Endodermal cell (in vitro differentiated cells): ENCODE measurements at regions not wholly inside any gene's neighbourhood (a gene's known extent, or its start where the extent isn't known, plus 50 kb on each side); places are given as distances from the start of the nearest gene placed in this dataset.
"Not testable (repeated sequence)": the region's sequence is repeated elsewhere in the genome, so short reads cannot be mapped to it uniquely, and the experiment has no call there.

Experiments
- DNase-seq: peaks from one replicate; pipeline ENCODE4 v3.0.0-alpha.2; 2017
- H3K27ac ChIP-seq: 2 replicates; pipeline ENCODE4 v1.5.1; 2013; ENCODE audit warnings: mild to moderate bottlenecking, low read depth, low read length, moderate library complexity
- H3K27me3 ChIP-seq: 2 replicates; pipeline ENCODE4 v1.6.1; 2013; ENCODE audit warnings: mild to moderate bottlenecking, low read length, moderate library complexity; ENCODE audit not compliant: insufficient read depth, control insufficient read depth, poor library complexity, severe bottlenecking
- H3K36me3 ChIP-seq: 2 replicates; pipeline ENCODE4 v1.7.0; 2013; ENCODE audit warnings: mild to moderate bottlenecking, low read length, moderate library complexity; ENCODE audit not compliant: control insufficient read depth, insufficient read depth
- H3K4me1 ChIP-seq: one replicate; pipeline ENCODE4 v1.7.0; 2013; ENCODE audit warnings: low read length; ENCODE audit not compliant: control insufficient read depth, insufficient read depth
- H3K4me3 ChIP-seq: 2 replicates; pipeline ENCODE4 v1.5.1; 2013; ENCODE audit warnings: mild to moderate bottlenecking, low read length, moderate library complexity
- H3K9ac ChIP-seq: 2 replicates; pipeline ENCODE4 v1.6.1; 2013; ENCODE audit warnings: mild to moderate bottlenecking, low read length, moderate library complexity; ENCODE audit not compliant: poor library complexity, severe bottlenecking; ENCODE audit errors: extremely low read depth
- H3K9me3 ChIP-seq: 2 replicates; pipeline ENCODE4 v1.6.1; 2013; ENCODE audit warnings: mild to moderate bottlenecking, low read length, moderate library complexity; ENCODE audit not compliant: control insufficient read depth
- H3K27ac Mint-ChIP-seq: 2 replicates; pipeline ENCODE4 v1.8.0; 2020; ENCODE audit warnings: mixed read lengths
- H3K27me3 Mint-ChIP-seq: 2 replicates; pipeline ENCODE4 v1.8.0; 2021; ENCODE audit warnings: mild to moderate bottlenecking, mixed read lengths; ENCODE audit not compliant: insufficient read depth
- H3K36me3 Mint-ChIP-seq: 2 replicates; pipeline ENCODE4 v1.8.0; 2020; ENCODE audit warnings: low read depth, mixed read lengths
- H3K4me1 Mint-ChIP-seq: 2 replicates; pipeline ENCODE4 v1.8.0; 2020; ENCODE audit warnings: mixed read lengths
- H3K4me3 Mint-ChIP-seq: 2 replicates; pipeline ENCODE4 v1.8.0; 2020; ENCODE audit warnings: mild to moderate bottlenecking, moderate library complexity, mixed read lengths
- H3K9me3 Mint-ChIP-seq: 2 replicates; pipeline ENCODE4 v1.8.0; 2020; ENCODE audit warnings: mild to moderate bottlenecking, mixed read lengths
- CTCF ChIP-seq: fragments of 200-600 bp; sonication (generic); conservative IDR thresholded peaks from 2 replicates; pipeline ENCODE4 v1.5.0; 2021; ENCODE audit warnings: antibody characterized with exemption, mild to moderate bottlenecking
- WGBS, 2 experiments: methylation state at CpG; one replicate each; pipeline versions ENCODE4 v1.1.5 to v1.1.7; 2013; ENCODE audit warnings: missing lambda C conversion rate in 2 of 2, mixed read lengths in 1 of 2; ENCODE audit not compliant: insufficient coverage in 1 of 2, insufficient read length in 1 of 2; 5-methylcytosine and 5-hydroxymethylcytosine counted together

GRCh38 chr6:78639111-78640110 lies 227.9 kb upstream of the IRAK1BP1 start:
- Histone ChIP-seq H3K4me3 (no peak overlapping the region), H3K27ac (no peak overlapping the region), H3K27me3 (no peaks in the 10 kb centered on the region), H3K36me3 (no peaks in the 10 kb centered on the region), H3K4me1 (no peaks in the 10 kb centered on the region), H3K9me3 (no peaks in the 10 kb centered on the region), H3K9ac (no peak overlapping the region)
- Mint-ChIP-seq H3K4me3 (no peak overlapping the region), H3K27me3 (no peaks in the 10 kb centered on the region), H3K4me1 (no peaks in the 10 kb centered on the region), H3K27ac (no peak overlapping the region), H3K9me3 (peaks cover 8% of the 10 kb centered on the region), H3K36me3 (no peaks in the 10 kb centered on the region)
- 82 to 90% methylated on average over 2 to 5 of the region's 7 CpGs for WGBS, 2 experiments
- no peak for TF ChIP-seq CTCF
- DNase-seq, result no peak

- H3K36me3 Mint-ChIP-seq, H3K4me3 Mint-ChIP-seq: not testable (repeated sequence)
Observed at GRCh38 chr6:78643976-78644375, 223.4 kb upstream of the IRAK1BP1 start.

GRCh38 chr6:78646542-78647415 lies 220.6 kb upstream of the IRAK1BP1 start:
- peak; percentile 67 for DNase-seq
- H3K9me3 Mint-ChIP-seq, result peaks cover 21% of the 10 kb centered on the region
- H3K27ac ChIP-seq, H3K4me1 ChIP-seq, H3K27ac Mint-ChIP-seq, H3K4me1 Mint-ChIP-seq, H3K36me3 ChIP-seq, H3K27me3 Mint-ChIP-seq, H3K4me3 ChIP-seq, H3K36me3 Mint-ChIP-seq, H3K9me3 ChIP-seq, H3K27me3 ChIP-seq, H3K9ac ChIP-seq: not testable (repeated sequence)
- H3K4me3 Mint-ChIP-seq, result peak overlapping the region; percentile 65
- 73 to 80% methylated on average over 11 to 20 of the region's 20 CpGs for WGBS, 2 experiments

More at GRCh38 chr6:78643976-78644375, 223.4 kb upstream of the IRAK1BP1 start:
- not testable (repeated sequence) for H3K4me1 ChIP-seq, H3K4me1 Mint-ChIP-seq, H3K36me3 ChIP-seq, H3K9me3 ChIP-seq, H3K9ac ChIP-seq, H3K27me3 Mint-ChIP-seq, DNase-seq, H3K4me3 ChIP-seq, H3K27ac Mint-ChIP-seq, H3K27me3 ChIP-seq, H3K27ac ChIP-seq
- WGBS, 2 experiments, result 81 to 87% methylated on average over 5 to 6 of the region's 6 CpGs
- peaks cover 16% of the 10 kb centered on the region for H3K9me3 Mint-ChIP-seq

GRCh38 chr6:78665819-78666218 lies 201.5 kb upstream of the IRAK1BP1 start:
- H3K27ac ChIP-seq, H3K27ac Mint-ChIP-seq, H3K9ac ChIP-seq, DNase-seq, H3K4me3 ChIP-seq, H3K4me3 Mint-ChIP-seq, H3K36me3 Mint-ChIP-seq, H3K27me3 Mint-ChIP-seq, H3K9me3 Mint-ChIP-seq, H3K4me1 ChIP-seq, H3K27me3 ChIP-seq, H3K36me3 ChIP-seq, H3K4me1 Mint-ChIP-seq, H3K9me3 ChIP-seq: not testable (repeated sequence)
- 95% methylated on average over 2 of the region's 3 CpGs; no CpG with 5 or more reads in 1 of the 2 experiments for WGBS, 2 experiments
